Tibial nerve (tissue), 4 donors: ENCODE measurements at regions not wholly inside any gene's neighbourhood (a gene's known extent, or its start where the extent isn't known, plus 50 kb on each side); places are given as distances from the start of the nearest gene placed in this dataset. TPM values are rescaled to one million over a fixed set of nuclear protein-coding genes. Genes with fewer than 3 reads are reported as not detected.

Source experiments
- DNase-seq, 2 donors: peaks; one replicate each; pipeline ENCODE4 v3.0.0-alpha.2; 2019; ENCODE audit warnings: low spot score in 2 of 2
- H3K27ac ChIP-seq, 4 donors: fragments of 200-600 bp; sonication (generic) in 3 of 4; one replicate each; pipeline ENCODE4 v1.5.1; 2017 to 2019; ENCODE audit warnings: mild to moderate bottlenecking in 1 of 4
- H3K27me3 ChIP-seq, 2 donors: fragments of 200-600 bp; sonication (generic) in 1 of 2; one replicate each; pipeline versions ENCODE4 v1.5.1 to v1.6.0; 2017 to 2019
- H3K36me3 ChIP-seq, 3 donors: fragments of 200-600 bp; sonication (generic); one replicate each; pipeline ENCODE4 v1.5.1; 2018 to 2019
- H3K4me1 ChIP-seq, 4 donors: fragments of 200-600 bp; sonication (generic) in 3 of 4; one replicate each; pipeline ENCODE4 v1.5.1; 2017 to 2019
- H3K4me3 ChIP-seq, 4 donors: fragments of 200-600 bp; sonication (generic) in 3 of 4; one replicate each; pipeline ENCODE4 v1.5.1; 2017 to 2019; ENCODE audit warnings: mild to moderate bottlenecking in 1 of 4, moderate library complexity in 1 of 4
- H3K9me3 ChIP-seq, 4 donors: fragments of 200-600 bp; sonication (generic) in 3 of 4; one replicate each; pipeline ENCODE4 v1.5.1; 2017 to 2019
- EP300 ChIP-seq, 2 donors: sonication (generic); formaldehyde crosslinking; IDR thresholded peaks; one replicate each; pipeline ENCODE4 v1.6.1; 2017; ENCODE audit warnings: antibody characterized with exemption in 2 of 2, mild to moderate bottlenecking in 1 of 2
- POLR2A ChIP-seq, 2 donors: fragments of 450-650 bp; IDR thresholded peaks; one replicate each; pipeline ENCODE4 v1.6.1; 2017; ENCODE audit warnings: antibody characterized with exemption in 2 of 2, mild to moderate bottlenecking in 2 of 2, moderate library complexity in 2 of 2
- WGBS, 2 donors: methylation state at CpG; one replicate each; pipeline ENCODE4 v1.1.5; 2018; 5-methylcytosine and 5-hydroxymethylcytosine counted together
- small RNA-seq: library from RNA; depleted of rRNA; stranded (forward); fragments of <200 nt; gene quantifications from one replicate; pipeline ENCODE3, GENCODE V24; 2016
- TF ChIP-seq, protein P1 (sequence below), 5 experiments: fragments of 200-600 bp in 3 of 5; fragments of 450-650 bp in 2 of 5; sonication (generic) in 3 of 5; IDR thresholded peaks; one replicate each; pipeline ENCODE4 v1.5.1; 2016 to 2019; ENCODE audit warnings: antibody characterized with exemption in 5 of 5, mild to moderate bottlenecking in 3 of 5, moderate library complexity in 2 of 5

DNA sequence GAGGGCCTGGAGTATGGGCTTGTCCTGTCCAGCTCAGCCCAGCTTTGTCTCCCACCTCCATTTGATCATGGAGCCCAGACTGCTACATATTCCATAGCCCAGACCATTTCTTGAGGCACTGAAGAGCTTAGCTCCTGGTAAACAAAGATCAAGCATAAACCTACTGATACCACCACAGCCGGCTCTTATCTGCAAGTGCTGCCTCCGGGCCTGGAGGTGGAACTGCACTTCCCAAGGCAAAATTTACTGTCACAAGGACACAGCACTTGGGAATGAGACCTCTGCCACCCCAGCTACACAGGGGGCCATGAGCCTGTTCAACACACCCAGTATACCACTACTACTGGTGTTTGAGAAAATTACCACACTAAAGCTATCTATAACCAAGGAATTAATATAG is 53.7 kb upstream of the PLSCR5 start:
- Histone ChIP-seq H3K9me3 (peaks cover 0 to 24% (median 2%) of the 10 kb centered on the region in 4 donors), H3K27me3 (no peaks in the 10 kb centered on the region), H3K4me3 (no peak overlapping the region), H3K36me3 (no peaks in the 10 kb centered on the region), H3K4me1 (peaks cover 0 to 3% (median 0%) of the 10 kb centered on the region in 4 donors), H3K27ac (no peak overlapping the region)
- no peak for DNase-seq
- TF ChIP-seq POLR2A (IDR thresholded peaks at IDR 0.05): no peak
- WGBS, 2 donors: 88 to 100% methylated on average over 2 of the region's 2 CpGs

- no peak overlapping the region for H3K4me3 ChIP-seq
- no peak for DNase-seq
- 30 to 44% methylated on average over 3 of the region's 3 CpGs for WGBS, 2 donors
- peaks cover 0 to 18% (median 0%) of the 10 kb centered on the region in 4 donors for H3K4me1 ChIP-seq
- TF ChIP-seq POLR2A (IDR thresholded peaks at IDR 0.05) (no peak), EP300 (IDR thresholded peaks at IDR 0.05) (no peak)
- TF ChIP-seq, protein P1, sequence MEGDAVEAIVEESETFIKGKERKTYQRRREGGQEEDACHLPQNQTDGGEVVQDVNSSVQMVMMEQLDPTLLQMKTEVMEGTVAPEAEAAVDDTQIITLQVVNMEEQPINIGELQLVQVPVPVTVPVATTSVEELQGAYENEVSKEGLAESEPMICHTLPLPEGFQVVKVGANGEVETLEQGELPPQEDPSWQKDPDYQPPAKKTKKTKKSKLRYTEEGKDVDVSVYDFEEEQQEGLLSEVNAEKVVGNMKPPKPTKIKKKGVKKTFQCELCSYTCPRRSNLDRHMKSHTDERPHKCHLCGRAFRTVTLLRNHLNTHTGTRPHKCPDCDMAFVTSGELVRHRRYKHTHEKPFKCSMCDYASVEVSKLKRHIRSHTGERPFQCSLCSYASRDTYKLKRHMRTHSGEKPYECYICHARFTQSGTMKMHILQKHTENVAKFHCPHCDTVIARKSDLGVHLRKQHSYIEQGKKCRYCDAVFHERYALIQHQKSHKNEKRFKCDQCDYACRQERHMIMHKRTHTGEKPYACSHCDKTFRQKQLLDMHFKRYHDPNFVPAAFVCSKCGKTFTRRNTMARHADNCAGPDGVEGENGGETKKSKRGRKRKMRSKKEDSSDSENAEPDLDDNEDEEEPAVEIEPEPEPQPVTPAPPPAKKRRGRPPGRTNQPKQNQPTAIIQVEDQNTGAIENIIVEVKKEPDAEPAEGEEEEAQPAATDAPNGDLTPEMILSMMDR (IDR thresholded peaks at IDR 0.05): no peak
- H3K27ac ChIP-seq: peak overlapping the region in 1 of 4 donors; percentile 6
- H3K9me3 ChIP-seq: peaks cover 0 to 24% (median 2%) of the 10 kb centered on the region in 4 donors
- H3K36me3 ChIP-seq: no peaks in the 10 kb centered on the region
- no peaks in the 10 kb centered on the region for H3K27me3 ChIP-seq
Observed at GRCh38 chr3:146655333-146655996, 50.3 kb upstream of the PLSCR5 start.

Small RNA genes in the stretch of these regions (small RNA-seq; reads per million reads assigned to genes)
- gene RNU6-505P: not detected
